Activated CD8-positive, alpha-beta memory T cell treated with anti-CD3 and anti-CD28 coated beads, Interleukin-2, amount 50 U/mL, for 24 hours (primary cell): ENCODE measurements at regions not wholly inside any gene's neighbourhood (a gene's known extent, or its start where the extent isn't known, plus 50 kb on each side); places are given as distances from the start of the nearest gene placed in this dataset.
"Not testable (repeated sequence)": the region's sequence is repeated elsewhere in the genome, so short reads cannot be mapped to it uniquely, and the experiment has no call there.

Experiments used
- DNase-seq: peaks from one replicate; pipeline ENCODE4 v3.0.0-alpha.2; 2020; ENCODE audit errors: extremely low read depth

DNA sequence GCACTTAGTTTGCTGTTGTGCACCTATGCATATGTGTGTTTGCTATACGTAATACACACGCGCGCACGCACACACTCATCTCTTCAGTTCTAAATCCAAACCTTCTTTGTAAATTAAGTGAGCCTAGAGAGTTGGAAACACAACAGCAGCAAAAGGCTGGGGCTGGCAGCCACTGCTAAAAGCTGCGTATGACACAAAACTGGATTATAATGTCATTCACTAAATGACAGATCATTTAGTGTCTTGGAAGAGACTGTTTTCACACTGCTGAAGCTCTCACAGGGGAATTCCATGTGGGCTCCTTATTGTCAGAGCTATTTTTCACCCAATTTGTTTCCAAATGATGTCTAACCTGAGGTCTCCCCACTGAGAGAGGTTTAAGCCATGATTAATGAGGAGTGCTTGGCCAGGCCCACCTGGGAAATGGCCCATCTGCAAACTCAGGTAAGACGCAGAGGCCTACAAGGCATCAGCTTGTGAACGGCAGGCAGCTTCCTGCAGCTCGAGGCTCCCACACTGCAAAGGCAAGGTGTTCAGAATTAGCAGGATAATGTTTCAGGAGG lies 94.2 kb downstream of the OLIG3 start:
- no peak for DNase-seq

DNA sequence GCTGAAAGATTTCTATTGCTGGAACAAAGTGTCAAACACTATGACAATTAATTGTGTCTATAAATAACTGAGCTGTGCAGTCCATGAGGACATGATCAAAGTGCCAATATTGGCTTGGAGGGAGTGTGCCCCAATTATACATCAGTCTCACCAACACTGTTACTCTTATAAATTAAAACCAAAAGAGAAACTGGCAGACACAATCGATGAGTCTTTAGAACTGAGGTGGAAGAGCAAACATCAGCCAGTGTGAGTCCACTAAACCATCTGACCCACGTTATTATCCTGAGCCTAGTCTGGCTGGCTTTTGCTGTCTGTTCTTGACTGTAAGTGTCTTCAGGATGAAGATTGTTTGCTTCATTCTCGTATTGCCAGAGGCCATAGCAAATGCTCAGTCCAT lies 98.9 kb downstream of the OLIG3 start:
- DNase-seq, result no peak

DNA sequence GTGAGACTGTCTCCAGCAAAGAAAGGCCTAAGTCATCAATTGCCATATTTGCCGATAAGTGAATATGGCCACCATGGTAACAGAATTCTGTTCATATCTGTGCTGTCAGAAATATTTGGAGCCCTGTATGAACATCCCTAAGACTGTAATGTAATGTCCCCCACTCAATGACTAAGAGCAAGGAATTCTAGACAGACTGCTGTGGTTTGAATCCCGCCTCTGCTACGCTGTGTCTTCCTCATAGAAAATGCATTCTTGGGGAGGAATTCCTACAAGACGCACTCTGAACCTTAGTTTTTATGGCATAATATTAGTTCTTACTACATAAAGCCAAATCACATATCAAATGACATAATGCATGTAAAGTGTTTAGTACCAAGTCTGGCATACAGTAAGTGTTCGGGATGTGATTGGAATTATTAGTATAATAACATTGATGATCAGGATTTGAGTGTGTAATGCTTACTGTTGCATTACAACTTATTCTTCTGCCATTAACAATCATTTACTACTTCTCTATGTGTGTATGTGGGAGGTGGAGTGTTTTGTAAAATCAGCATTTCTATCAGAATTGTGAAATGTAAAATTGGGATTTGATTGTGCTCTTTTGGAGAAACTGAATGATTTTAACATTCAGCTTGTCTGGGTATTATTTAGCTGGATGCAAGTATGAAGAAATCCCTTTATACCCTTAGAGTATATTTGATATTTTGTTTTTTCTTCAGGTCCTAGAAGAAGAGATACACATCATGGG lies 103.0 kb downstream of the OLIG3 start:
- DNase-seq, result no peak

DNA sequence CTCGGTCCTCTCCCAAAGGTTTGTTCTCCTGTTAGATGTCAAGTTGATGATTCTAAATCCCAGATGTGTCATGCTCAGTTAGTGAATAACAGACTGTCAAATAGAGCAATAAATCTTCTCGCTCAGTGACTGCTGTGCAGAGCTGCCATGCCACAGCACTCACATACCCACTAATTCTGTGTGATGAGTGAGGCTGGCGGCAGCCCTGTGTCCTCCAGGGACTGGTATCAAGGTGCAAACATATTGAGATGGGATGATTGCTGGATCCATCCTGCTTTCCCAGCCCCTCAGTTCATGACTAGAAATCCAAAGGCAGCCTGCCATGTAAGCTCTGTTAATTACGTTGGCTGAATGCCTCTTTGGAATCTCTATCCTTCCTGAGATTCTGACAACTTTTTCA lies 103.9 kb downstream of the OLIG3 start:
- no peak for DNase-seq

DNA sequence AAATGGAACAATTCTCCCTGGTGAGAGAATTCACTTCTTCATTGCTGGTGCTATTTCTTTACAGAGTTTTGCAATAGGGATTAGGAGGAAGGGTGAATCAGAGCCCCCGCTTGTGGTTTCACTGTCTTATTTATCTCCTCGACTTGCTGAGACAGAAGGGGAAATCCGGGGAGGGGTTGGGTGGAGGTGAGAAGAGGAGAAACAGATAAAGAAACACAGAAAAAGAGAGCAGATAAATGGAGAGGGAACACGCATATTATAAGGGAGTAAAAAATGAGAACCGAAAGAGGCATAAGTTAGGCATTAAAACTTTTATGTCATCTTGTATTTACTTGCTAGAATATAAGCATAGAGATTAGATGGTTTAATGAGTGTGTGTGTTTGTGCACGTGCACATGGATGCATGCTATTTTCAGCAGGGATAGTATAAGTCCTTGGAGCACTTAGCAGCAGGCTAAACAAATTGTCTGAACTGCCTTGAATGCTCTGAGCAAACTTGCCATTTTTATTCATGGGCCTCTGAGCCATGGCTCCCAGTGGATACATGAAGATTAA lies 105.0 kb downstream of the OLIG3 start:
- DNase-seq, result peak; percentile 61

DNA sequence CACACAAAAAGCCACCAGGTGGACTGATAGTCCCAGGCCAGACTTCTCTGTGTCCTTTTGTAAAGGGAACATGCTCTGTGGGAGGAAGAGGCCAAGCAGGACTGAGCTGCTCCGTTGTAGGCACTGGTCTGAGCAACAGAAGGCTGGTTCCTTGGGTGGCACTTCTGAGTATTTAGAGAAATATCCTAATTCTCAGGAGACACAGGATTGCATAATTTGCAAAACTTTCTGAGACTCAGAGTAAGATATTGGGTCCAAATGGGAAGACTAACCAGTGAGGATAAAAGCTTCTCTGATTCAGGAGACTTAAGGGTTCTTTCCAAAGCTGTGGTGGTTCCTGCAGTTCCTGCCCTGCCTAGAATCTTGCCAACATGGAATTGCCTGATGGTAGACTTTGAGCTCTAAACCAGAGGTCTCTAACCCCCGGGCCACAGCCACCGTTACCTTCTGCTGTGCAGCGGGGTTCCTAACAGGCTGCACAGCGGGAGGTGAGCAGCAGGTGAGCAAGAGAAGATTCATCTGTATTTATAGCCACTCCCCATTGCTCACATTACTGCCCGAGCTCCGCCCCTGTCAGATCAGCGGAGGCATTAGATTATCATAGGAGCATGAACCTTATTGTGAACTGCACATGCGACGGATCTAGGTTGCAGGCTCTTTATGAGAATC lies 107.0 kb downstream of the OLIG3 start:
- DNase-seq, result no peak

DNA sequence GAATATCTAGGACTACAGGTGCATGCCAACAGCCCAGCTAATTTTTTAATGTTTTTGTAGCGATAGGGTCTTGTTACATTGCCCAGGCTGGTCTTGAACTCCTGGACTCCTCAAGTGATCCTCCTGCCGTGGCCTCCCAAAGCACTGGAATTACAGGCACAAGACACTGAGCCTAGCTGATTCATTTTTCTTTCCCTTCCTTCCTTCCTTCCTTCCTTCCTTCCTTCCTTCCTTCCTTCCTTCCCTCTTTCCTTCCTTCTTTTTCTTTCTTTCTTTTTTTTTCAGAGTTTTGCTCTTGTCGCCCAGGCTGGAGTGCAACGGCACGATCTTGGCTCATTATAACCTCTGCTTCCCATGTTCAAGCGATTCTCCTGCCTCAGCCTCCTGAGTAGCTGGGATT lies 110.9 kb downstream of the OLIG3 start:
- DNase-seq, result not testable (repeated sequence)

DNA sequence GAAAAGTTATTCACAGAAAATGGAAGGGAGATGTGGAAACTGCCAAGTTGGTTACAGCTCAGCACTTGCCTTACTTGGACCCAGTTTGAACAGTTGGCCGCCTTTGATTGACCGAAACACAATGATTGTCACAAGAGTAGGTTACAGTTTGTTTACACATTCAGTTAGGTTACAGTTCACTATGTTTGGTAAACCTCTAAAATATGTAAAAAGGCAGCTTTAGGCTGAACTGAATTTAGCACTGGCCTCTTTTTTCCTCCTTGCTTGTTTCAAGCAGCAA lies 116.2 kb downstream of the OLIG3 start:
- no peak for DNase-seq

DNA sequence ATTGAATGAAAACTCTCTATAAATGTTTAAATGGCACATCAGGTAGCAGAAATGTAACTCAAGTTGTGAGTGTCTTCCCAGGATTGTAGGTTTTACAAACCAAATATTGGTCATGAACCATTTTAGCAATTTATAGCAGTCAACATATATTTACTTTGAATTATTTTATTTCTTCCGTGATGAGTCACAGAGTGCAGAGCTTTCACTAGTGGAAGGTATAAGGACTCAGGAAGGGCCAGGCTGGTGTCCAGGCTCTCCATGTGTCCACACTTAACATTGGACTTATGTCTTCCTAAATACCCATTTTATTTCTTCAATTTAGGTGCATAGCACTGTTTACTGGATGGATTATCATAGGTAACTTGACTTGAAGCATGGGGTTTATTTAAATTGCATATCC lies 120.9 kb downstream of the OLIG3 start:
- no peak for DNase-seq

DNA sequence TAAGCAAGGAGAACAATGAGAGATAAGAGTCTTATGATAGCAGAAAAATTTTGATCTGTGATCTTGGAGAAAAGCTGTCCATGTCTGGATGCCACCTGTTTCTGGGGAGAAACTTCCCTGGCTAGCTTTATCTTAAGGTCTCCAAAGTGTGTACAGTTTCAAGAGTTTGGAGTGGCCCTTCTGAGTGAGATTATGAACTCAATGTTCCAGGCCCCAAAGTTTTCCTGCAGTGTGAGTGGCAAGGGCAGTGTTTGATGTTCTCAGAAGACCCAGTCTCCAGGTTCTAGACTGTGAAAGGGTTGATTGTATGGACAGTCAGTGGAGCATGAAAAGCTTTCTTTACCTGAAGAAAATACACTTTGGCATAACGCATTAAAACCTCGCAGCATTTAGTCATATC lies 121.7 kb downstream of the OLIG3 start:
- no peak for DNase-seq

DNA sequence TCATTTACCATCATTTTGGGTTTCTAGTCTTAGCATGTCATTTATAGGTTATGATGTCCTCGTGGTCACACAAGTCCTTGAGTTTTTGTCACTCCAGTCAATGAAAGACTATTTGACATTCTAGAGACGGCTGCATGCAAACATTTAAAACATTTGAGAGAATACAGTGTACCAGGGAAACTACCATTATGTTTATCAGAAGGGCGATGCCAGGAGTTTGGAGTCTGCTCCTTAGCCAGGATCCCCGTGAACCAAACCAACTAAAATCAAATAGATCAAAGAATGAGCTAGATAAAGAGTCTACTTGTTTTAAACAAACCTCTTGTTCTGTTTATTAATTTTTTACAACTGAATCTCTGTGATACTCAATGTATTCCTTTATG lies 122.6 kb downstream of the OLIG3 start:
- DNase-seq, result no peak

DNA sequence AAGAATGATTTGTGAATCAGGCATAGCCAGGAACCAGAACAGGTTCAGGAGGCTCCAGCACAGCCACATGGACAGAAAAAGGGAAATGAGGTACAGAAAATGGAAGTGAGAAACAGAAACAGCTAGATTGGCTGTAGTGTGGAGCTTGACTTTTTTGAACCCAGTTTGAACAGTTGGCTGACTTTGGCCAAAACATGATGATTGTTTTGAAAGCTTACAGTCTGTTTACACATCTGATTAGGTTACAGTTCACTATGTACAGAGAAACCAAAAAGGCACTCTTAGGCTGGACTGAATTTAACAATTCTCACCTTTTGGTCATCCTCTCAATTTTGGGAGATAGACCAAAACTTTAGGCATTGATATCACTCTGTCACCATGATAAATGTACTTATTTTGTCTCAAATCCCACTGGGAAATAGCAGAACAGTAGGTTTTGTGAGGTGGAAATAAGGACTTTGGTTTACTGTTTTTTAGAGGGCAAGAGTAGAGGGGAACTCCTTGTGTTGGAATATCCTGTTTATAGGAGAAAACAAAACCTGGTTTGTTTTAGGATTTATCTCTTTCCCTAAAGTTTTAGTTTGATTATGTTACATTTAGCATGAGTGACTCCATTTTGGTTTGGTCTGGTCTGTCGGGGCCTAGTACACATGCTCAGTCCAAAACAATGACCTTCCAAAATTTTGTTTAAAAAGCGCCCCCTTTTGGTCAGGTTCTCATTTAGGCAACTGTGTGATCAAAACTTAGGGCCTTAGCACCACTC lies 123.1 kb downstream of the OLIG3 start:
- no peak for DNase-seq

DNA sequence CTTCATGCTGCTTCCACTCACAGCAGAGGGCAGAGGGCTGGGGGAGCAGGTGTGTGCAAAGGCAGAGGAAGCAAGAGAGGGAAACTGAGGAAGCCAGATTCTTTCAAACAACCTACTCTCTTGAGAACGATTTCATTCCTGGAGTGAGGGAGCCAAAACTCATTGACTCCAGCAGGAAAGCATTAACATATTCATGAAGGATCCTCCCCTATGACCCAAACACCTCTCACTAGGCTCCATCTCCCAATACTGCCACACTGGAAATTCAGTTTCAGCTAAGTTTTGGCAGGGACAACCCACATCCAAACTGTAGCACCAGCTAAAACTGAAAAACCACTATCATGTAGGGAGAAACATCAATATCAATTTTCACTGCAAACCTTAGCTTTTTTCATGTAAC lies 125.1 kb downstream of the OLIG3 start:
- no peak for DNase-seq

DNA sequence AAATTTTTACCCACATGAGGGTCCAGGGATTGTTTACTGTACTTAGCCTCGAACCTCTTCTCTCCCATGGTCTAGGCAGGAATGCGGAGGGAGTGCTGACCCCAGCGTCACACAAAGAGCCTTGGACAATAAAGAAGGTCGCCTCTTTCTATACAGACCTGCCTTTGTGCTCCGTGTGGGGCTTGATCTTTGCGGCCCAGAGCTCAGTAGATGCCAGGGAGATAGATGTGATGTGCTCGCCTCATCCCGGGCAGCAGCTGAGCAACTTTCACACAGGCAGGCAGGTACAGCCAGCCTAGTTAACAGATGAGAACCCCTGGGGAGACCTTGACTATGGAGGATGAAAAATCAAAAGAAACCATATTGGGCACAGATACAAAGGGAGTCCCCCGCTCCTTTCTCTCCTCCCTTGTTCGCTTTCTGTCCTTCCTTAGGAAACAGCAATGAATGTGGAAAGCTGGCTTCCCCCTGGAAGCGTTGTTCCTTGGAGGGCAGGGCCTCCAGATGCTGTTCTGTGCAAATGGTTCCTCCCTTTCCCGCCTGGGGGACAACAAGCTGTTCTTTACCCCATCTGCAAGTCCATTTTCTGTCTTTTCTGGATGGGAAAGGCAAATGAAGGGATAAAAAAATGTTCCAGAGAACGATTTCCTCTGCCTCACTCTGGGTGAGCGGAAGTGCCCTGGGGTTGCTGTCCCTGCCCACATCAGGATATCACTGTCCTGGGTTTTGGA lies 128.3 kb downstream of the OLIG3 start:
- no peak for DNase-seq

DNA sequence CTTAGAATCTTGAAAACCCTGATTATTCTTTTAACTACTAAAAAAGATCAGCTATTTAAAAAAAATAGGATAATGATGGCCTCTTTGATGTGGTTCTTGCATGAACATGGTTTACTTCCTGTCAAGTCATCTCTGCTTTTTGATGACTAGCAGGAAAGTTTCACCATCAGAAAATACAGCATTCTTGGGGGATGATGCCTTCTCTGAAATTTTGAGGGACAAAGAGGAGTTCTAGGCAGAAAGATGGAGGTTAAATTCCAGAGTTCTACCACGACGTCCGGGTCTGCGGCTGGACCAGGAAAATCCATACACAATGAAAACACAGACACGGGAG lies 130.4 kb downstream of the OLIG3 start:
- no peak for DNase-seq

DNA sequence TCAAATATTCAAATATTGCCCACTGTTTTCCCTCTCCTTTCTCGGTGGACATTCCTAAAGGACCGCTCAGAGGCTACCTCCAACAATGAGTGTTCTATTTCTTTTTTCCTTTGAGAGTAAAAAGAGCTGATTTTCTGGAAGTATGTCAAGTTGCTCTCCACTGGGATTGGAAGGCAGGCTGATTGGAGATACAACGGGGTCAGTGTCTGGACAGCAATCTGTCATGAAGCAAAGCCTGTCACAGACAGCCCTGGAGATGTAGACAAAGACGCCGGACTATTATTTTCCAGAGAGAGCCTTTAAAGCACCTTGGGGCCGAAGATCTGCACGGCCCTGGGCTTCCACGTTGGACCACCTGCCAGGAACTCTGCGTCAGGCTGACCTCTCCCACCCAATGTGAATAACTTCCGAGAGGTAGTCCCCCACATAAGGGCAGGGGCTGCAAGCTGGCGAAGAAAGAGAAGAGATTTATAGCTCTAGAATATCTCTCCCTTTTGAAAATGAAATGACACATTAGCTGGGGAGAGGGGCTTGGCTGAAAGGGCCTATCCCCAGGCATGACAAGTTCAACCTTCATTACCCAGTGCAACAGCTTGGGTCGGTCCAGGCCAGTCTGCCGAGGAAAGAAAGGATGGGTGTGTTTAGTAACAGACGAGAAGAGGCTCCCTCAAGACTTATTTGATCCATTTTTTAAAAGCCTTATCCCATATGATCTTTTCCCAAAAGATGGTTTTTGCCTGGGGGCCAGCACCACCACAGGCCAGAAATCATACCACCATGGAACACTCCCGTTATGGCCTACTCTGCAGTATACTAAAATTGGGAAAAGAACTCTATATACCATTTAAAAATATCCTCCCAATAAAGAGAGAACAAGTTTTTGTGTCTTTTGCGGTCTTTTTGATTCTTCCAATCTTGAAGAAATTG lies 131.1 kb downstream of the OLIG3 start:
- no peak for DNase-seq

DNA sequence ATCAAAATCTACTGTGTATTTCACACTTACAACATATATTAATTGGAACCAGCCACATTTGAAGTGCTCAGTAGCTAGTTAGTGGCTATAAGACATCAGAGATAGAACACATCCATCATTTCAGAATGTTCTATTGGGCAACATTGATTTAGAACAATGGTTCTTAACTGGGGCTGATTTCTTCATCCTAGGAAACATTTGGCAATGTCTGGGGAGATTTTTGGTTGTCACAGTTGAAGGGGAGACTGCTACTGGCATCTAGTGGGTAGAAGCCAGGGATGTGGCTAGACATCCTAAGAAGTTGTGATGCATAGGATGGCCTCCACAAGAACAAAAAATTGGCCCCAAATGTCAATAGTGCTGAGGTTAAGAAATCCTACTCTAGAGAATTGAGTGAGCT lies 132.5 kb downstream of the OLIG3 start:
- no peak for DNase-seq

DNA sequence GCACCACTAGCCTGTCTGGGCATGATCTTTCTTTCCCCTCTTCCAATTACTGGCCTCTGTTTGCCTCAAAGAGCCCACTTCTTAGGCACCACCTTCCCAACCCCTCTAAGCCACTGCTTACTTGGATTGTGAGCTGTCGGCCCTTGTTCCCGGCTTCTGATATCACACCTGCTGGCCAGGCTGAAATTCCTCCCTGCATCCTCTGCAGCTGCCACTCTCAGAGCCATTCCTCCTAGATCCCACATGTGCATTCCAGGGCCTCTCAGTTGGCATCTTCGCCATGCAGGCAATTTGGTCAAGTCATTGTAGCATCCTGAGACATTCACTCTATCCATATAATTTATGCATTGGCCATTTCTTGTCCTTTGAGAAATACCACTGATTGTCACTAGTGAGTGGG lies 135.9 kb downstream of the OLIG3 start:
- no peak for DNase-seq

DNA sequence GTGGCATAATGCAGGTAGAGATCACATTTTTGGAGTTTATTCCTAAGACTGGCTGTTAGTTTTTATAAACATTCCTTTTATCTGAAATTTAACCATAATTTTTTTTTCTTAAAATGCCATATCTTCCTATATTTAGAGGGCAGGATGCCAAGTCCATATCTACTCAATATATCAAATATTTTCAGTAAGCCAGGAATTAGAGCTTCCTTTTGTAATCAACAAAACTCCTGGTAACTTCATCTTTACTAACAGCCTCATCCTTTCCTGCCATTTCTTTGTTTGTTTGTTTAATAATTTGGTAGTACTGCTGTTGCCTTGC lies 136.3 kb downstream of the OLIG3 start:
- no peak for DNase-seq

DNA sequence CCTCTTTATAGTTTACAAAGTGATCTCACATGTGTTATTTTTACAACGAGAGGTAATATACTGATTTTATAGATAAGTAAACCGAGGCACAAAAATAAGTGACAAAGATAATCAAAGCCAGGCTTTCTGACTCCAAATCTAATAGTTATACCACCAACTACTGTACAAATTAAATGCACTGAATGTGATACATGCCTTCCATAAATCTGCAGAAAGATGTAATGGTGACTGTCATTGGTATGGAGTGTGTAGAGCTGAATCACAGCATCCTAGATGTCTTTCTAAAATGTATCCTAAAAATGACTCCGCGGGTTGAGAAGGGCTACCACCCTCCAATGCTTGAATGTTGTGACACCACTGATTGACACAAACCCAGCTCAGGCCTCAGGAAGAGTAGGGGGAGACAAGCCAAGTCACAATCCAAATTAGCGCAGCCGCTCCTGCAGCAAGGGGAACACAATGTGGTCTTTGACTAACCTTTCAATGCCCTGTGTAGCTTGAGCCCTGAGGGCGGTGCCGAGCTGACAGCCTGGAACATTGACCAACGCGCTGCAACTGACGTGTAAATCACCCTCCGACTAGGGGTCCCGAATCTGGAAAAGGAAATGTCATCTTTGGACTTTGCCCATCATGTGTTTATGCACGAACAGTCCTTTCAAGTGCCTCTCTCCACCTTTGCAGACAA lies 136.8 kb downstream of the OLIG3 start:
- DNase-seq, result no peak
